Esophagus mucosa (tissue), 1 donor: ENCODE measurements at regions not wholly inside any gene's neighbourhood (a gene's known extent, or its start where the extent isn't known, plus 50 kb on each side); places are given as distances from the start of the nearest gene placed in this dataset.

Experiments
- ATAC-seq: fragments of 200-7000 bp; cut with Tn5 transposase; one replicate; pipeline ENCODE4 v1.9.1; 2020
- donor health status: DM: yes; HTN: yes; CAD: no.

DNA sequence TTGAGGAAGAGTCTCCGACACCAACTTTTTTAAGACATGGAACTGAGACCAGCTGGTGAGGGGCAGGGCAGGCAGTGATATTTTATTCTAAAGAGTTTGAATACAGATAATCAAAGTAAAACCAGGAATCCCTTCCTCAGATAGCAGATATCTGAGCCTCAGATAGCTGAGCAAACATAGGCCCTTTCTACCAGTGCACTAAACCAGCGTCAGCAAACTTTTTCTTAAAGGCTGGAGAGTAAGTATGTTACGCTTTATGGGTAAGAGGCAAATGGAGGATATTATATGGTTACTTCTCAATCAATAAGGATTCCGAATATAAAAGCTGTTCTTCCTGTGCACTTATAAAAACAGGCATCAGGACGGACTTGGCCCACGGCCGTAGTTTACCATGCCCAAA lies 73.9 kb downstream of the WNT5A start:
- no peak for ATAC-seq

DNA sequence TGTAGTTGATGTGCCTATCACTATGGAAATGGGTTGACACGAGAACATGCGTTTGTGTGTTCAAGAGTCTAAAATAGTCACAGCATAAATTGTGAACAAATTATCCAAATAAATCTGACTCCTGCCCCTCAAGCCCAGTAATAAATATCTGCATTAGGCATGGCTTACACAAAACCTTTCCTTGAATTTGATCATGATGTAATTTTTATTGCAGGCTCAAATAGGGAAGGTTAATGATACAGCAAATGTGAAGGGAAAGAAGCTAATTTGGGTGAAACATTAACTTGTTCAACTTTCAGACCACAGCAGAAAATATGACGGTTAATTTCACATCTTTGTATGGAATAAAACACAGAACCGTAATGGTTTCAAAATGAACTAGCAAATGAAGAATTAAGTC lies 74.6 kb downstream of the WNT5A start:
- ATAC-seq = no peak

DNA sequence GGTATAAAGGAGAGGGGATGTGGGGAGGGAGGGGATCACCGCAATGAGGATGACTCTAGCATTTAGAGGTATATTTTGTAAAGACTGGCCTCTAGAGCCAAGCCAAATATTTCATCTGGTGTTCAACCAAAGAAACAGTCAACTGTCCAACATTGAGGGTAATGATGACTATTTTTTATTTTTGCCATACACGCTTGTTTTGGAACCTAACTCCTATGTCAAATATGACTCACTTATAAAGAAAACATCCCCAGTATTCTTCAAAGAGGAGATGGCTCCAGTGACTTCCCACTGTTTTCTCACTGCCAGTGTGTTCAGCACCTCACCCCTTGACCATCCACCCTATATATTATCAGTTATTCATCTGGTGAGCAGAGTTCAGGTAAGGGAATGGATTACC lies 77.3 kb downstream of the WNT5A start:
- ATAC-seq = no peak

DNA sequence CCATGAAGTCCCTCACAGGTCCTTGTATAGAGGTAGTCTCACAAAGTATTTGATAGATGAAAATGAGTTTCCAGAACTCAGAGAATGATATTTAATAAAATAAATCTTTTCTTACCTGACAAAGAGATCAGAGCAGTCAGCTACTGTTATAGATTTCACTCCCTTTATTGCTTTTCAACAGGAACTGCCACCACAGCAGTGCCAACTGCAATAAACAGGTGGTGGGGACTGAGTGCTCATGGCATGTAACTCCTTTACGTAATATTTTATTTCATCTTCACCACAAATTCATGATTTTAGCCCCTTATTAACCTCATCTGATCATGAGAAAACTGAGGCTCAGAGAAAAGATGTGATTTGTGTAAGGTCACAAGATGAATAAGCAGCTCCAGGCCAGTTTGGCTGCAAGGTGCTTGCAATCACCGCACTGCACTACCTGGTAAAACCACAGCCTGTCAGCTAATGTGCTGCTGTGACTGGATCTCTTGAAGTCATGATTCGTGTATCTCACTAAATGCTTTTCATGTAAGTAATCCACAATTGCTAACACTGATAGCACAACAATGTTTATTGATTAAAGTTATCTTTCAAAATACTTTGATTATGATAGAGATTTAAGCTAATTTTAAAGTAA lies 78.8 kb downstream of the WNT5A start:
- ATAC-seq = no peak

DNA sequence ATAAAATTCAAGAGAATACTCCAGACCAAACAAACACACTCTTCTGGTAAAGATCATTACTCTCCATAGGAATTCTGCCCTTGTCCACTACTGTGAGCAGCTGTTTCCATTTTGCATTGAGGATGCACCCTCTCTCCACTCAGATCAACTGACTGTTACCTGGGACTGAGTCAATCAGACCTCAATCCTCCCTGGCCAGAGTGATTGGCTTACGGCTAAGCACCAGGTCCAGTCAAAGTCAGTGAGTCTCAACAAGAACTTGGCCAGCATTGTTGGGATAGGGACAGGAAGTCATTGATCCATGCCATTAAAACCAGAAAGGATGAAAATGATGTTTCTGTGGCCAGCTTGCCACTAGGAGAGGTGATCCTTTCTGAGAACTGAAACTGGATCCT lies 79.7 kb downstream of the WNT5A start:
- no peak for ATAC-seq

DNA sequence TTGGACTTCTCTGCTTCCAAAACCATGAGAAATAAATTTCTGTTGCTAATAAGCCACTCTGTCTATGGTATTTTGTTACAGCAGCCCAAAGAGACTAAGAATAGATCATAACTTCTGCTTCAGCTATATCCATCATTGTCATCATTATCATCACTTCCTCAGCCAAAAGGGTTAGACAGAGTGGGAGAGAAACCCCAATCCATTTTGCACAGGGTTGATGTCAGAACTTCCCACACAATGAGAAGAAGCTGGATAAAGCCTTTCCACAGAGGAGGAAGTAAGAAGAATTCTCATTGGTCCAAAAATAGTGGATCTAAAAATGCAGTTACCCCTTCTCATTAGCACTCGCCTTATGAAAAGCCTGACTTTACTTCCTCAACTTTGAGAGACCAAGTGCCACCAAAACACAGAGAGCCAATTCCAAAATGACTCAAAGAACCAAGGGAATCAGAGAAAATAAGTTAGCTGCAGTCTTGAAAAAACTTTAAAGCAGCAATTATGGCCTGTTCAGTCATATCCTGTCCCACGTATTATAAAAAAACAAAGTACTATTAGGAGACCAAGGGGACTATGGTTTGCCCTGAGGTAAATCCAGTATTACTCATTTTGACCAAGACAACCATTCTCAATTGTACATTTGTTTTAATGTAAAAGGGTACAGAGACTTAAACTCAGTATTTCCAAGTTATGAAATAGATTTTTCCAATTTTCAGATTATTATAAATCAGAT lies 80.2 kb downstream of the WNT5A start:
- ATAC-seq = no peak

DNA sequence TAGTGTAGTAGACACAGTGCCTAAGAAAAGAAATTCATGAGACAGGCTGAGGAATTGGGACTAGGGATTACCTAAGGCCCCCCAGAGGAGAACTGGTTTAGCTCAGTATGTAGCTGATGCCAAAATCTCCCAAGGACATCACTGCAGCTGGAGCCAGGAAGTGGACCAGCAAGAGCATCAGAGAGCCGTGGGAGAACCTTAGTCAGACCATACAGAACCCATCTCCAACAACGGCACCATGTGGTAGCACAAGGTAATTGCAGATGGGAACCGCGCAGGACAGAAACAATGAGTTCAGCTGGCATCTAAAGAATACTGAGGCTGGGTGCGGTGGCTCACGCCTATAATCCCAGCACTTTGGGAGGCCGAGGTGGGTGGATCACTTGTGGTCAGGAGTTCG lies 81.7 kb downstream of the WNT5A start:
- no peak for ATAC-seq

DNA sequence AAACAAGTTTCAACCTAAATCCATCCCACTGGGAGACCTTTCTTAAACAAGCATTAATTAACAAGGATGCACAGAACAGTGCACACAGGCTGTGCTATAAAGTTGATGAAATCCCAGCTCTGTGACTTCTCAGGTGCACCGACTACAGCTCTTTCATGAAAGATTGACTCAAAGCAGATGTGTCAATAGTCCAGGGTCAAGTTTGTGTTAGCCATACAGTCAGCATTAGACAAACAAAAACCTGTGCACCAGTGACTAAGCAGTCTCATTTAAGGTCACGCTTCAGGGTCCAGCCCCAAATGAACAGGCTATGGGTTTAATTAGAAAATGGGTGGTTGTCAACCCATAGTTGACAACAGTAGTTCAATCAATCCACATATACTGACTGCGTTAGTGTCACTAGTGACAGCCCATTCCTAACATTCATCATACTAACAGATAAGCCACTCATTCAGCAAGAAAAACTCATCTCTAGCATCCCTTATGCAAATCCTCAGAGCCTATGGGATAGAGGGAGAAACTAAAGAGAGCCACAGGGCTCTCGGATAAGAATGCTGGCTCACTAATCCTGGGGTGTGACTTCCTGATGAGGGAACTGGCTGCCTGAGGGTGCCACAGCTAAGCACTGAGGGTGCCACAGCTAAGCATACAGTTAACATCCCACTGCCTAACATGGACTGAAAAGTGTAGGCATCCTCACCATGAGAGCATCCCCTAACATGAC lies 84.1 kb downstream of the WNT5A start:
- no peak for ATAC-seq

DNA sequence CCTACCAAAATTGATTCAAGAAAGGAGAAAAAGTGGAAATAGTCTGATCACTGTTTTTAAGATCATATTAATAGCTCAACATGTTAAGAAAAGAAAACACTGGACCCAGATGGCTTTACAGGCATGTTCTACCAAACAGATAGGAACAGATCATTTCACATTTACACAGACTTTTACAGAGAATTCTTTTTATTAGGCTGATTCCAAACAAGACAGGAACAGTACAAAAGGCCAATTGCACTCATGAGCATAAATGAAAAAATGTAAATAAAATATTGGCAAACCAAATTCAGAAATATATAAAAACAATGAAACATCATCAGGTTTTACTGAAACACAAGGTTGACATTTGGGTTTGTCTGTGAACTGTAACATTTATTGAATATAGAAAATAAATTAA lies 106.5 kb downstream of the WNT5A start:
- no peak for ATAC-seq

DNA sequence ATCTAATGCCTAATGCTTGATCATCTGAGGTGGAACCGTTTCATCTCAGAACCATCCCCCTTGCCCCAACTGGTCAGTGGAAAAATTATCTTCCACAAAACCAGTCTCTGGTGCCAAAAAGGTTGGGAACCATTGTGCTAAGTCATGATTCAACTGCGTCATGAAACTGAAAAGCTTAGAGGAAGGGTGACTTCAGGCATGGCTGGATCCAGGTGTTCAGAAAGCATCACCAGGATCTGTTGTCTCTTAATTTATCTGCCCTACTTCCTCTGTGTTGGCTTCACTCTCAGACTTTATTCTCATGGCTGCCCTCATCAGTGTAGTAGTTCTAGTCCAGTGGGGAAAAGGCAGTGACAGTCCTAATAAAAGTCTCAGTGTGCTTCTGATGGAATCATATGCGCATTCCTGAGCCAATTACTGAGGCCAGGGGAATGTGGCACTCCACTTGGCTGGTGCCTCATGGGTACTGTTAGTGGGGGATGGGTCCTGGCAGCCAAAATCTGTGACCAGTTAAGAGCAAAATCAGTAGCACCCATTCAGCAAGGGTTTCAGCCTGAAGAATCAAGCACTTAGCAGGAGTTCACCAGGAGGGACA lies 110.3 kb downstream of the WNT5A start:
- no peak for ATAC-seq

DNA sequence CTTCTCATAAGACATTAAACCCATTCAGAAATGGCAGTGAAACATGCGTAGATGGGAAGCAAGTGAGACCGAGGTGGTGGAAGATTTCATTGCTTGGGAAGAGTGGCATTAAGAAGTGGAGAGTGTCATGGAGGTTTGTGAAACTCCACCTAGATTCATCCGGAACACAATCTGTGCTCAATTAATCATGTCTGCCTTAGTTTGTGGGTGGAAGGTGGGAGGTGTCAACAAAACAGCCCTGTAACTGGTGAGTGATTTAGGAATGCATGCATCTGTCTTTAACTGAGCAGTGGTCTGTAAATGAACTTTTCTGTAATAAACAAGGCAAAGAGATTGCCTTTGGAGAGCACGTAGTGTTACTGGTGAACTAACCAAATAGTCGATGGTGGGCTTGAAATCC lies 113.7 kb downstream of the WNT5A start:
- ATAC-seq = no peak

DNA sequence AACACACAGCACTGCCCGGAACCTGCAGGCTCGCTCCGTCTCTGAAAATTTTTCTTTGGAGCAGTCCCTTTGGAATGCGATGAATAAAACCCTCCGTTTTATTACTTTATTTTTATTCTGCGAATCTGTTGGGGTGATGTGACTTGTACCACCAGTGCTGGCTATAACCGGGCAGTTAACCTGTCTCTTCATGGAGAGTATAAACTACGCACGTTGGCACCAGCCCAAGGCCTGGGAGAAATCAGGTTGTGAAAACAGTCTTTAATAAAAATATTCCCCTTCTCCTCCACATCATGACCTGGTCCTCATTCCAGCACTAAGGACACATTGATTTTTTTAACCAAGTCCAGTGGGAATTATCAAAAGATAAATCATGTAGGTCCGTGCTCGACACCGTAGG lies 116.8 kb downstream of the WNT5A start:
- ATAC-seq = no peak

DNA sequence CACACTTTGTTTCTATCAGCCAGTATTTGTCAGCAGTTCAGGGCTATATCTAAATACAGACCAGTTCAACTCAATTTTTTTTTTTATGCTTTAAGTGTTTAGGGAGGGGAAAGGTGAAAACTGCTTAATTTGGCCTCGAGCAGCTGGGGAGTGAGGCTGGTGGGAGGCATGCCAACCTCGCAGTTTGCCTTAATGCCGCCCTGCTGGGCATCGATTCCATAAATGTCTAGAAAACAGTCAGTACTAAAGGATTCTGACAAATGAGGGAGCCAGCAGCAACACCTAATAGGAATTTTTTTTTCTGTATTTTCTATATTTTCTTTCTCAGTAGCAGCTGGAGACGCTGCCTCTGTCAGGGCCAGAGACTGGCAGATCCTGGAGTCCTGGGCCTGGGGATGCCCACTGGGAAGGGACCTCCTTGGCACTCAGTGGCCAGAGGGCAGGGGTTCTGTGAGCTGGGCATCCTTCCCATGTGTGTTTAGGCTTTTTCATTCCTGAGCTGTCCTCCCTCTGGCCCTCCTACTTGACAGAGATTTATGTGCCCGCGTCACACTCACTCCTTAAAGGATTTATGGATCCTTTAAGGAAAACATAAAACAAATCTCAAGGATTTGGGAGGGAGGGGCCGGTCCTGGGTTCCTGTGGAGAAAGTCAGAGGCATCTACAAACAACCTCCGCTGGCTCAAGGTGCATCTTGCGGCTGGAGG lies 117.8 kb downstream of the WNT5A start:
- ATAC-seq = no peak

DNA sequence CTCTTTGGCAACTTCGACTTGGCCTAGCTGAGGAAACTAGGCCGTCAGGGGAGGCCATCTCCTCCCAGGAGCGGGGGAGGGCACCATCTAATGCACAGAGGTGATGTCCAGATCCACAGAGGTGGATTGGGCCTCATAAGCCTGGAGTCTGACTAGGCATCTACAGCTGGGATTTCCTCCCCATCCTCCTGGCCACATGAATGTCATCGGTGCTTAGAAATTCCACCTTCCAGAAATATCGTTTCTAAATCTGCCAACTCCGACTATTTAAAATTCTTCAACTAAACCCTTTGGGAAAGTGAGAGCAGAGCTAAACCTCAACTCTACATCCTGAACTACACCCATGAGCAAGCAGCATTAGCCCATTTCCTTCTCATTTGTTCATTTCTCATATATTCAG lies 118.7 kb downstream of the WNT5A start:
- ATAC-seq = no peak

DNA sequence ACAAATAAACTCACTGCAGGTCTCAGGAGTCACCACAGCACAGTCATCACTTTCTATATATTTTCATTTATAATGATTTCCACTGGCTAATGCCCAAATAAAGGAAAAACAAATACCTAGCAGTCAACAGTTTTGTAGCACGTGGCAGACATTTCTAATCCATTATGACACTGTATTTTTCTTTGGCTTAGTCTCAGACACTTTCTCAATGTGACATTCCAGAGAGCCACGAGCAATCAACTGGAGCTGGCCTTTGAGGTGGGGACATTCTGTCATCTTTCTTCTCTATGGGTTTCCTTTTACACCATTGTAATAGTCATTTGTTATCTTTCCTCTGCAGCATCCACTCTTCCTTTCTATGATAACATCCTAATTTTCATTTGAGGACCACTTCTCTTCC lies 119.7 kb downstream of the WNT5A start:
- ATAC-seq = no peak

DNA sequence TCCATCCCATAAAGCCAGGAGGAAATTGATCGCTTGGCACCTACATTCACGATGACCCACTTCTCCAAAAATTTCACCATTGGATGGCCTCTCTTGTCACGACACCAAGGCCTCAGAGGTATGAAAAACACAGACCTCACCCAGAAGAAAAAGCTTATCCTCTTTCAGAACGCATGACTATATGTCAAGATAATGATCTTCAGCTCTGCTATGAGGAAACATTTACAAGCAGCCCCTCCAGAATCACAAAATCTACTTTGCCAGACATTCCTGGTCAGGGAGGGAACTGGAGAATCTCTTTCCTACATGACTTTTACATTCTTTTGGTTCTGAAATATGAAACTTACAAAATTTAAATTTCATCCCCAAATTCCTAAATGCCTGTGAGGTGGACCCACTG lies 122.7 kb downstream of the WNT5A start:
- ATAC-seq = no peak

DNA sequence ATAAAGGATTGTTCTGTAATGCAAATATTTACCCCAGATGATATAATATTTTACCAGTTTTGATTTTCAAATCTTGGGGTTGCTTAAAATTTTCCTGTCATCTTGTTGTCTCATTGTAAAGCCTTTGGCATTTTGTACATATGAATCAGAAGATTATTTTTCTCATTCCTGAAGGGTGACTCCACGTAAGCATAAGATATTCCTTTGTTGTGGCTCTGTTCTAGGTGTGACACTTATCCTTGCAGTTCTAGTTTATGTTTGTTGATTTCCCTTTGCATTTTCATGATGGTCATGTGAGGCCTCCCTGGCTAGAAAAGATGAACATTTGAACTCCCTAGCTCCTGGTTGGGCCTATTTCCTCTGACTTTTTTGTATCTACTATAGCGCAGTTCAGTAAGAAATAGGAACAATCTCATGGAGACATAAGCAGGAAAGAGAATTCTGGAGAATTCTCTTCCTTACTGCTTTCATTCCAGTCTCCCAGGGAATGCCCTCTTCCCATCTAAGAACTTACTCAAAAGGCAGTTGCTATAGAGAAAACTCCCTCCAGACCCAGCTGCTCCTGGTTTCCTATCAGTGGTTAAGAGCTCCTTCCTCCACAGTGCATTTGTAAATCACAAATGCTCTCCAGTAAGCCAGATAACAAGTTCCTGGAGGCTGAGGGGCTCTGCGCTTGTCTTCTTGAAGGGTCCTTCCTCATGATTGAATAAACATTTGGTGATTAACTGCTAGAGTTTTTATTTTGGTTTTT lies 124.7 kb downstream of the WNT5A start:
- peak; percentile 49 for ATAC-seq

DNA sequence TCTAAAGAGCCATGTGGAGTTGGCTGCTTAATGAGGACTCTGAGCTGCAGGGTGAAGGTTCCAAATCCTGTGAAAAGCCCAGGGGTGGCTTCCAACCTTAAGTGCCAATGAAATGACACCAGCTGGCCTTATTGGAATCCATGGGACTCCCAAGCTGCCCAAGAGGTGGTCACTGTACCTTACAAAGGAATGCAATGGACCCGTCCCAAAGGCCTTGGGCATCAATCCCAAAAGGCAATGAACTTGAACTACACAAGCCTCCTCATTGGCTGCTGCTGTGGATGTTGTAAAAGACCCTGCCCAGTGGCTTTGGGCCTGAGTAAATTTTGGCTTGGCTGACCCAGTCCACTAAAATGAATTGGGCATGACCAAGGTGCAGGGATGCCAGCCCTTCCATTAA lies 129.3 kb downstream of the WNT5A start:
- ATAC-seq = no peak

DNA sequence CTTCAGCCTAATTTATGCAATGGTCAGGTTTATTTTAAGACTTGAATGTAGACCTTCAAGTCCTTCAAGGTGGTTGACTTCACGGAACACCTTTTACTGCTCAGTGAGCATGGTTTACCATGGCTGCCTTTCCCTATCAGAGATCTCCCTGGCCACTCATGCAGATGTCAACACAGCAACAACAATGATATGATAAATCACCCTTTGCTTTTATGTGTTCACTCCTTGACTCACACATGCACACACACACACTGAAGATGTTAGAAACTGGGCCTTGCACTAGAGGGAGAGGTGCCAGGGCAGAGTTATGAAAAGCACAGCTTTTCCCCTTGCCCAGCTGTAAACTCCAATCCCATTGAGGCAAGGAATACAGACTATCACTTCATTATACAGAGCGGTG lies 134.4 kb downstream of the WNT5A start:
- no peak for ATAC-seq

DNA sequence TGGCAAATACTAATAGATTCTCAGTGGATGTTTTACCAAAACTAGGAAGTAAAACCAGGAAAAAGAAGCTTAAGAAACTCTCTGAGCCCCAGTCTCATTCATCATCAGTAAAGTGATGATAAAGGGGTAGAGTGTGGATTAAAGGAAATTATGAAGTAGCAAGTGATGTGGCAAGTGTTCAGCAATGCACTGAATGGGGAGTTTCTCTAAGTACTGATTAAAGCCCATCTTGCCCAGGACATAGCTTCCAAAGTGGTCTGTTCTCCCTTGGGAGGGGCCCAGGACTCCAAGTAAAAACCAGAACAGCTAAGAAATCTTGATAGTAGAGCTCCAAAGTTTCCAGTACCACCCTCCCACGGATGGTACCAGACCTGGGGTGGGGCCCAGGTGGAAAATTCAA lies 137.3 kb downstream of the WNT5A start:
- ATAC-seq = no peak

DNA sequence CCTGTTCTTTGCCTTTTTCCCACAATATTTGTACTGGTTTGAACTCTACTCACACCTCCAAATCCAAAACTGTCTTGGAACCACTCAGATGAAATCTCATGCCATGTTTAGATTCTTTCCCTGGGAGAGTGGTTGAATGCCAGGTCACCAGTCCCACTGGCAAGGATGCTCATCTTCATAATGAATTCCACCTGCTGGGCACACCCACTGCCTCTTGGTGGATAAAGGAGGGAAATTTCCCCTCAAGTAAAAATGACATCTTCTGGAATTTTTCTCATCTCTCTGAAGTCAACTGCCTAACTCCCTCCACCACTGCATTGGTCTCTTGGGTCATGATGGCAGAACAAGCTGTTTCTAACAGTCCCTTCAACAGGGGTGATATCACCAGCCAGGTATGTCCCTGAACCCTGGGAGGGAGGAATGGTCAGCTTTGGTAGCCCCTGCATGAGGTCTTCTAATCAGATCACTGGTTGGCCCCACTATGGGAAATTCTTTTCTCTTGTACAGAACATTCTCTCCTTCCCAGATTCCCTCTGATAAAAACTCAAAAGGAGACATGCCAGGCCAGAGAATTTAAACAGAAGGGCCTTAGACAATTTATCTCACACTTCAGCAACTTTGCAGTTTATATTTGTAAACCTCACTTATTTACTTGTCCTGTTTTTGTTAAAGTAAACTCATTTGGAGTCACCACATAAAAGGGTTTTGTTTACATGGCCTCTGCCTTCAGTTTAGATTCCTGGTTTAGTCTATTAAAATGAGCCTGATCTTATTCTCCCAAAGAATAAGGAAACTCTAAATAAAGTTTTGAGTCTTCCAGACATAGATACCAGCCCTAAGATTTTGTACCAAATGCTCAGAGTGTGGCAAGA lies 143.4 kb downstream of the WNT5A start:
- no peak for ATAC-seq
